ENCODE measurements at regions not wholly inside any gene's neighbourhood (a gene's known extent, or its start where the extent isn't known, plus 50 kb on each side); places are given as distances from the start of the nearest gene placed in this dataset.

- Histone ChIP-seq H2AFZ (ENCODE audit: low read length) (no peak overlapping the region), H3K36me3 (replicated peaks in 1 of 2; ENCODE audit: control insufficient read depth in 1 of 2, insufficient read depth in 2 of 2, low read length in 2 of 2) (no peaks in the 10 kb centered on the region)
- CTCF ChIA-PET (ENCODE audit: low intra/inter-chr PET ratio, low total read pairs): no interaction called here
Observed at GRCh38 chr2:223383315-223383714, 218.8 kb downstream of the SCG2 start.

More at GRCh38 chr2:223383315-223383714, 218.8 kb downstream of the SCG2 start:
- in situ Hi-C loops (cut with HindIII; ENCODE audit: extremely low pct_ligation_motif_present, low pct_unique_long_range_greater_than_20kb) (no loop called here), intact Hi-C loops (cut with micrococcal nuclease; ENCODE audit: unreplicated experiment) (no loop called here)
- Histone ChIP-seq H3K79me2 (ENCODE audit: insufficient read depth, low read length) (no peaks in the 10 kb centered on the region), H3K4me1 (ENCODE audit: insufficient read depth, low read length) (no peaks in the 10 kb centered on the region), H3K4me3 (replicated peaks in 1 of 3; ENCODE audit: insufficient read depth in 1 of 3, low read depth in 2 of 3, low read length in 3 of 3) (no peak overlapping the region), H4K20me1 (ENCODE audit: insufficient read depth, low read length) (no peaks in the 10 kb centered on the region), H3K4me2 (ENCODE audit: low read depth, low read length) (no peak overlapping the region), H3K27ac (ENCODE audit: extremely low read length, insufficient read depth, low read length) (no peak overlapping the region), H3K9ac (ENCODE audit: insufficient read depth, low read depth, low read length) (no peak overlapping the region), H3K27me3 (ENCODE audit: control insufficient read depth in 1 of 2, insufficient read depth in 2 of 2, low read length in 2 of 2) (no peaks in the 10 kb centered on the region), H3K9me3 (ENCODE audit: low read length) (no peaks in the 10 kb centered on the region)
- POLR2A ChIA-PET: no interaction called here
- WGBS (ENCODE audit: low lambda C conversion rate): 21% methylated on average over 1 of the region's 1 CpG
- FAIRE-seq (no peak), ATAC-seq (no peak), DNase-seq (ENCODE audit: low spot score) (no peak)
- BruUV-seq (replicated peaks): no TSS peak
- TF ChIP-seq HHEX (CRISPR knock-in tag; IDR thresholded peaks at IDR 0.05): no peak
- no peak for TF ChIP-seq XRCC5 (optimal IDR thresholded peaks at IDR 0.05; ENCODE audit: low read length)
- TF ChIP-seq SALL1 (CRISPR knock-in tag; IDR thresholded peaks at IDR 0.05): no peak
- TF ChIP-seq, protein P1, sequence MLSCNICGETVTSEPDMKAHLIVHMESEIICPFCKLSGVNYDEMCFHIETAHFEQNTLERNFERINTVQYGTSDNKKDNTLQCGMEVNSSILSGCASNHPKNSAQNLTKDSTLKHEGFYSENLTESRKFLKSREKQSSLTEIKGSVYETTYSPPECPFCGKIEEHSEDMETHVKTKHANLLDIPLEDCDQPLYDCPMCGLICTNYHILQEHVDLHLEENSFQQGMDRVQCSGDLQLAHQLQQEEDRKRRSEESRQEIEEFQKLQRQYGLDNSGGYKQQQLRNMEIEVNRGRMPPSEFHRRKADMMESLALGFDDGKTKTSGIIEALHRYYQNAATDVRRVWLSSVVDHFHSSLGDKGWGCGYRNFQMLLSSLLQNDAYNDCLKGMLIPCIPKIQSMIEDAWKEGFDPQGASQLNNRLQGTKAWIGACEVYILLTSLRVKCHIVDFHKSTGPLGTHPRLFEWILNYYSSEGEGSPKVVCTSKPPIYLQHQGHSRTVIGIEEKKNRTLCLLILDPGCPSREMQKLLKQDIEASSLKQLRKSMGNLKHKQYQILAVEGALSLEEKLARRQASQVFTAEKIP (CRISPR knock-in tag; IDR thresholded peaks at IDR 0.05; ENCODE audit: borderline replicate concordance): no peak
- no peak for TF ChIP-seq ZBTB1 (CRISPR knock-in tag; IDR thresholded peaks at IDR 0.05; ENCODE audit: borderline replicate concordance)
- no peak for TF ChIP-seq POGZ (CRISPR knock-in tag; IDR thresholded peaks at IDR 0.05)
- TF ChIP-seq ZFP37 (CRISPR knock-in tag; IDR thresholded peaks at IDR 0.05; ENCODE audit: borderline replicate concordance): no peak
- TF ChIP-seq, protein P2, sequence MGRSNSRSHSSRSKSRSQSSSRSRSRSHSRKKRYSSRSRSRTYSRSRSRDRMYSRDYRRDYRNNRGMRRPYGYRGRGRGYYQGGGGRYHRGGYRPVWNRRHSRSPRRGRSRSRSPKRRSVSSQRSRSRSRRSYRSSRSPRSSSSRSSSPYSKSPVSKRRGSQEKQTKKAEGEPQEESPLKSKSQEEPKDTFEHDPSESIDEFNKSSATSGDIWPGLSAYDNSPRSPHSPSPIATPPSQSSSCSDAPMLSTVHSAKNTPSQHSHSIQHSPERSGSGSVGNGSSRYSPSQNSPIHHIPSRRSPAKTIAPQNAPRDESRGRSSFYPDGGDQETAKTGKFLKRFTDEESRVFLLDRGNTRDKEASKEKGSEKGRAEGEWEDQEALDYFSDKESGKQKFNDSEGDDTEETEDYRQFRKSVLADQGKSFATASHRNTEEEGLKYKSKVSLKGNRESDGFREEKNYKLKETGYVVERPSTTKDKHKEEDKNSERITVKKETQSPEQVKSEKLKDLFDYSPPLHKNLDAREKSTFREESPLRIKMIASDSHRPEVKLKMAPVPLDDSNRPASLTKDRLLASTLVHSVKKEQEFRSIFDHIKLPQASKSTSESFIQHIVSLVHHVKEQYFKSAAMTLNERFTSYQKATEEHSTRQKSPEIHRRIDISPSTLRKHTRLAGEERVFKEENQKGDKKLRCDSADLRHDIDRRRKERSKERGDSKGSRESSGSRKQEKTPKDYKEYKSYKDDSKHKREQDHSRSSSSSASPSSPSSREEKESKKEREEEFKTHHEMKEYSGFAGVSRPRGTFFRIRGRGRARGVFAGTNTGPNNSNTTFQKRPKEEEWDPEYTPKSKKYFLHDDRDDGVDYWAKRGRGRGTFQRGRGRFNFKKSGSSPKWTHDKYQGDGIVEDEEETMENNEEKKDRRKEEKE (IDR thresholded peaks at IDR 0.05): no peak
- no peak for TF ChIP-seq AGO1 (IDR thresholded peaks at IDR 0.05; ENCODE audit: low read depth, low read length, poor library complexity, severe bottlenecking)
- TF ChIP-seq, protein P3, sequence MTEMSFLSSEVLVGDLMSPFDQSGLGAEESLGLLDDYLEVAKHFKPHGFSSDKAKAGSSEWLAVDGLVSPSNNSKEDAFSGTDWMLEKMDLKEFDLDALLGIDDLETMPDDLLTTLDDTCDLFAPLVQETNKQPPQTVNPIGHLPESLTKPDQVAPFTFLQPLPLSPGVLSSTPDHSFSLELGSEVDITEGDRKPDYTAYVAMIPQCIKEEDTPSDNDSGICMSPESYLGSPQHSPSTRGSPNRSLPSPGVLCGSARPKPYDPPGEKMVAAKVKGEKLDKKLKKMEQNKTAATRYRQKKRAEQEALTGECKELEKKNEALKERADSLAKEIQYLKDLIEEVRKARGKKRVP (CRISPR knock-in tag; IDR thresholded peaks at IDR 0.05): no peak
- TF ChIP-seq, protein P4, sequence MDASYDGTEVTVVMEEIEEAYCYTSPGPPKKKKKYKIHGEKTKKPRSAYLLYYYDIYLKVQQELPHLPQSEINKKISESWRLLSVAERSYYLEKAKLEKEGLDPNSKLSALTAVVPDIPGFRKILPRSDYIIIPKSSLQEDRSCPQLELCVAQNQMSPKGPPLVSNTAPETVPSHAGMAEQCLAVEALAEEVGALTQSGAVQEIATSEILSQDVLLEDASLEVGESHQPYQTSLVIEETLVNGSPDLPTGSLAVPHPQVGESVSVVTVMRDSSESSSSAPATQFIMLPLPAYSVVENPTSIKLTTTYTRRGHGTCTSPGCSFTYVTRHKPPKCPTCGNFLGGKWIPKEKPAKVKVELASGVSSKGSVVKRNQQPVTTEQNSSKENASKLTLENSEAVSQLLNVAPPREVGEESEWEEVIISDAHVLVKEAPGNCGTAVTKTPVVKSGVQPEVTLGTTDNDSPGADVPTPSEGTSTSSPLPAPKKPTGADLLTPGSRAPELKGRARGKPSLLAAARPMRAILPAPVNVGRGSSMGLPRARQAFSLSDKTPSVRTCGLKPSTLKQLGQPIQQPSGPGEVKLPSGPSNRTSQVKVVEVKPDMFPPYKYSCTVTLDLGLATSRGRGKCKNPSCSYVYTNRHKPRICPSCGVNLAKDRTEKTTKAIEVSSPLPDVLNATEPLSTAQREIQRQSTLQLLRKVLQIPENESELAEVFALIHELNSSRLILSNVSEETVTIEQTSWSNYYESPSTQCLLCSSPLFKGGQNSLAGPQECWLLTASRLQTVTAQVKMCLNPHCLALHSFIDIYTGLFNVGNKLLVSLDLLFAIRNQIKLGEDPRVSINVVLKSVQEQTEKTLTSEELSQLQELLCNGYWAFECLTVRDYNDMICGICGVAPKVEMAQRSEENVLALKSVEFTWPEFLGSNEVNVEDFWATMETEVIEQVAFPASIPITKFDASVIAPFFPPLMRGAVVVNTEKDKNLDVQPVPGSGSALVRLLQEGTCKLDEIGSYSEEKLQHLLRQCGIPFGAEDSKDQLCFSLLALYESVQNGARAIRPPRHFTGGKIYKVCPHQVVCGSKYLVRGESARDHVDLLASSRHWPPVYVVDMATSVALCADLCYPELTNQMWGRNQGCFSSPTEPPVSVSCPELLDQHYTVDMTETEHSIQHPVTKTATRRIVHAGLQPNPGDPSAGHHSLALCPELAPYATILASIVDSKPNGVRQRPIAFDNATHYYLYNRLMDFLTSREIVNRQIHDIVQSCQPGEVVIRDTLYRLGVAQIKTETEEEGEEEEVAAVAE (CRISPR knock-in tag; IDR thresholded peaks at IDR 0.05; ENCODE audit: borderline replicate concordance): no peak
- no peak for TF ChIP-seq DDIT3 (CRISPR knock-in tag; IDR thresholded peaks at IDR 0.05)
- TF ChIP-seq CREB1 (IDR thresholded peaks at IDR 0.05): no peak
- TF ChIP-seq CREB1 (CRISPR knock-in tag; IDR thresholded peaks at IDR 0.05): no peak
- TF ChIP-seq TBP (CRISPR knock-in tag; IDR thresholded peaks at IDR 0.05): no peak

Data from HepG2 (cell line).